OCI-LY7 (cell line): ENCODE measurements at regions not wholly inside any gene's neighbourhood (a gene's known extent, or its start where the extent isn't known, plus 50 kb on each side); places are given as distances from the start of the nearest gene placed in this dataset.

Experiments
- CTCF ChIP-seq: fragments of 200-600 bp; sonication (generic); conservative IDR thresholded peaks from 2 replicates; pipeline ENCODE4 v1.5.1; 2014; ENCODE audit warnings: mild to moderate bottlenecking, antibody characterized with exemption, low read length, moderate library complexity, mixed read lengths
- EZH2phosphoT487 ChIP-seq: fragments of 200-600 bp; sonication (generic); IDR thresholded peaks from 2 replicates; pipeline ENCODE4 v1.6.1; 2018; ENCODE audit warnings: low read depth, borderline replicate concordance, mild to moderate bottlenecking, mixed run types, antibody characterized with exemption, low read length, moderate library complexity, mixed read lengths

- TF ChIP-seq CTCF (no peak), EZH2phosphoT487 (no peak)
Measured at GRCh38 chr3:103672346-103672745, 1237.5 kb downstream of the ZPLD1 start.
